OCI-LY7 (cell line): ENCODE measurements at regions not wholly inside any gene's neighbourhood (a gene's known extent, or its start where the extent isn't known, plus 50 kb on each side); places are given as distances from the start of the nearest gene placed in this dataset.
"Not testable (repeated sequence)": the region's sequence is repeated elsewhere in the genome, so short reads cannot be mapped to it uniquely, and the experiment has no call there.

Source experiments
- BruUV-seq: library from RNA; stranded (reverse); fragments of 400-500 nt; replicated peaks from 2 replicates; lab custom pipeline; 2021; lab: Mats Ljungman, UMichigan
- CTCF ChIA-PET: fragments of 300-600 bp; sonication (Branson Sonifier 250); formaldehyde crosslinking; loops from one replicate; lab custom pipeline; 2022; ENCODE audit warnings: antibody characterized with exemption; ENCODE audit not compliant: unreplicated experiment; lab: Charles Lee
- POLR2A ChIA-PET: fragments of 300-600 bp; sonication (Branson Sonifier 250); formaldehyde crosslinking; loops from one replicate; lab custom pipeline; 2022; ENCODE audit warnings: antibody characterized with exemption; lab: Charles Lee
- DNase-seq: peaks from one replicate; pipeline ENCODE4 v3.0.0-alpha.2; 2015; ENCODE audit warnings: low spot score
- H2AFZ ChIP-seq: fragments of 200-600 bp; sonication (generic), shearing (Covaris generic); 2 replicates; pipeline ENCODE4 v1.6.1; 2014; ENCODE audit warnings: mild to moderate bottlenecking, antibody characterized with exemption, low read length, moderate library complexity
- H3K27ac ChIP-seq: fragments of 200-600 bp; sonication (generic); 2 replicates; pipeline ENCODE4 v1.5.1; 2014; ENCODE audit warnings: mixed run types, low read depth, mild to moderate bottlenecking, moderate library complexity, low read length, inconsistent platforms; ENCODE audit not compliant: poor library complexity, severe bottlenecking
- H3K36me3 ChIP-seq: fragments of 200-600 bp; sonication (generic); 2 replicates; pipeline ENCODE4 v1.6.1; 2014; ENCODE audit warnings: mild to moderate bottlenecking, antibody characterized with exemption, low read length, moderate library complexity, mixed read lengths; ENCODE audit not compliant: insufficient read depth
- H3K4me1 ChIP-seq: fragments of 200-600 bp; sonication (generic); 2 replicates; pipeline ENCODE4 v1.5.1; 2014; ENCODE audit warnings: mild to moderate bottlenecking, low read length; ENCODE audit not compliant: insufficient read depth, poor library complexity, severe bottlenecking
- H3K4me2 ChIP-seq: fragments of 200-600 bp; sonication (generic); 2 replicates; pipeline ENCODE4 v1.6.1; 2014; ENCODE audit warnings: mild to moderate bottlenecking, low read length
- H3K4me3 ChIP-seq: fragments of 200-600 bp; sonication (generic); 2 replicates; pipeline ENCODE4 v1.5.1; 2014; ENCODE audit warnings: mild to moderate bottlenecking, low read depth, low read length; ENCODE audit not compliant: poor library complexity, severe bottlenecking
- H3K79me2 ChIP-seq: fragments of 200-600 bp; sonication (generic); 2 replicates; pipeline ENCODE4 v1.6.1; 2016; ENCODE audit warnings: low read depth, mild to moderate bottlenecking, low read length, moderate library complexity, mixed read lengths; ENCODE audit not compliant: insufficient read depth
- H3K9me2 ChIP-seq: fragments of 200-600 bp; sonication (generic); 2 replicates; pipeline ENCODE4 v1.6.1; 2016; ENCODE audit warnings: mild to moderate bottlenecking, low read length, mixed read lengths; ENCODE audit not compliant: insufficient read depth
- H3K9me3 ChIP-seq: fragments of 200-600 bp; sonication (generic); 2 replicates; pipeline ENCODE4 v1.6.1; 2014; ENCODE audit warnings: mild to moderate bottlenecking, mixed run types, low read length, mixed read lengths
- H4K20me1 ChIP-seq: fragments of 200-600 bp; sonication (generic); 2 replicates; pipeline ENCODE4 v1.6.1; 2014; ENCODE audit warnings: mild to moderate bottlenecking, antibody characterized with exemption, low read length, moderate library complexity, mixed read lengths; ENCODE audit not compliant: insufficient read depth
- EZH2phosphoT487 ChIP-seq: fragments of 200-600 bp; sonication (generic); IDR thresholded peaks from 2 replicates; pipeline ENCODE4 v1.6.1; 2018; ENCODE audit warnings: low read depth, borderline replicate concordance, mild to moderate bottlenecking, mixed run types, antibody characterized with exemption, low read length, moderate library complexity, mixed read lengths
- intact Hi-C: fragments of 100-400 bp; cut with micrococcal nuclease; formaldehyde crosslinking; loops from one replicate; pipeline ENCODE4 v1.10.0; 2022; ENCODE audit not compliant: unreplicated experiment
- TF ChIP-seq, protein P1 (sequence below): fragments of 200-600 bp; sonication (generic); conservative IDR thresholded peaks from 2 replicates; pipeline ENCODE4 v1.5.1; 2014; ENCODE audit warnings: mild to moderate bottlenecking, antibody characterized with exemption, low read length, moderate library complexity, mixed read lengths

DNA sequence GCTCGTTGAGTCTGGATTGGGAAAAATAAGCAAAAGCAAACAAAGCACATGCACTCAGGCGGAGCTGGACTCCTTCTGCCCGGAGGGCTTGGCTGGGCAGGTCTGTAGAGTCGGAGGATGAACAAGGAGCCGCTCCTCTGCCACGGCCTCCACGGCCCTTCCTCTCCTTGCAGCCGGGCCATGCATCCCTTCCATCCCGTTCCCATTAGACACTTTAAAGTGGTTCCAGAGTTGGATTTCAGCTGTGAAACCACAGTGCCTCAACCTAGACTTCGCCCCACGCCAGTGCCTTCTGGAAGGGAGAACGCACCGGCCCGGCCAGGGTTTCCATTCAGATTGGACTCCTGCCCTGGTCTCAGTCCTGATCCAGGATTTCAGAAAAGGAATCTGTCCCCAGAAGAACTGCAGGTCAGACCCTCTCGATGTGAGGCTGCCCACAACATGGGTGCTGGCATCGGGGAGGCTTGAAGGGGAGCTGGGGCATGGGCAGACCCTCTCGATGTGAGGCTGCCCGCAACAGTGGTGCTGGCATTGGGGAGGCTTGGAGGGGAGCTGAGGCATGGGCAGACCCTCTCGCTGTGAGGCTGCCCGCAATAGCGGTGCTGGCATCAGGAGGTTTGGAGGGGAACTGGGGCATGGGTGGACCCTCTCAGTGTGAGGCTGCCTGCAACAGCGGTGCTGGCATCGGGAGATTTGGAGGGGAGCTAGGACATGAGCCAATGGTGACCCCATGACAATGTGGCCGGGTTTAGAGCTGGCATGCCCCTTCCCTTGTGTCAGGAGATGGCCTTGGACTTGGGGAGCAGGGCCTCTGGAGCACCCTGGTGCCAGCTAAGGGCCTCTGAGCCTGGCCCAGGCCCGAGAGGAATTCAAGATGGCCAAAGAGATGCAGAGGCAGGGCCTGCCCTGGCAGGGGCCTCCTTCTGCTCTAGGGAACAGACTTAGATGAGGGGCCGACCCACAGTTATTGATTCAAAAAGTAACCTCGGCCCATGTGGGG lies 304.5 kb downstream of the NDUFA10 start:
- BruUV-seq, result no TSS peak
- ChIA-PET POLR2A (interaction anchor here (0.7 kb wide), 1 partner anchor 551 kb away, joined by 3 read pairs; no protein-coding TSS in a partner anchor), CTCF (no interaction called here)
- Histone ChIP-seq H3K4me3 (no peak overlapping the region), H3K4me1 (no peaks in the 10 kb centered on the region), H3K79me2 (no peaks in the 10 kb centered on the region), H2AFZ (no peak overlapping the region), H4K20me1 (no peaks in the 10 kb centered on the region), H3K9me2 (no peaks in the 10 kb centered on the region), H3K36me3 (no peaks in the 10 kb centered on the region), H3K4me2 (no peak overlapping the region), H3K9me3 (no peaks in the 10 kb centered on the region), H3K27ac (no peak overlapping the region)
- no peak for TF ChIP-seq EZH2phosphoT487
- TF ChIP-seq, protein P1, sequence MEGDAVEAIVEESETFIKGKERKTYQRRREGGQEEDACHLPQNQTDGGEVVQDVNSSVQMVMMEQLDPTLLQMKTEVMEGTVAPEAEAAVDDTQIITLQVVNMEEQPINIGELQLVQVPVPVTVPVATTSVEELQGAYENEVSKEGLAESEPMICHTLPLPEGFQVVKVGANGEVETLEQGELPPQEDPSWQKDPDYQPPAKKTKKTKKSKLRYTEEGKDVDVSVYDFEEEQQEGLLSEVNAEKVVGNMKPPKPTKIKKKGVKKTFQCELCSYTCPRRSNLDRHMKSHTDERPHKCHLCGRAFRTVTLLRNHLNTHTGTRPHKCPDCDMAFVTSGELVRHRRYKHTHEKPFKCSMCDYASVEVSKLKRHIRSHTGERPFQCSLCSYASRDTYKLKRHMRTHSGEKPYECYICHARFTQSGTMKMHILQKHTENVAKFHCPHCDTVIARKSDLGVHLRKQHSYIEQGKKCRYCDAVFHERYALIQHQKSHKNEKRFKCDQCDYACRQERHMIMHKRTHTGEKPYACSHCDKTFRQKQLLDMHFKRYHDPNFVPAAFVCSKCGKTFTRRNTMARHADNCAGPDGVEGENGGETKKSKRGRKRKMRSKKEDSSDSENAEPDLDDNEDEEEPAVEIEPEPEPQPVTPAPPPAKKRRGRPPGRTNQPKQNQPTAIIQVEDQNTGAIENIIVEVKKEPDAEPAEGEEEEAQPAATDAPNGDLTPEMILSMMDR, result no peak
- intact Hi-C loops, result no loop called here
- no peak for DNase-seq

GRCh38 chr2:239719791-239720360 lies 305.3 kb downstream of the NDUFA10 start:
- Histone ChIP-seq H2AFZ (no peak overlapping the region), H3K4me2 (no peak overlapping the region), H3K4me1 (no peaks in the 10 kb centered on the region), H3K4me3 (no peak overlapping the region), H4K20me1 (no peaks in the 10 kb centered on the region), H3K36me3 (no peaks in the 10 kb centered on the region), H3K9me2 (no peaks in the 10 kb centered on the region), H3K79me2 (no peaks in the 10 kb centered on the region), H3K9me3 (no peaks in the 10 kb centered on the region), H3K27ac (no peak overlapping the region)
- no peak for DNase-seq
- ChIA-PET POLR2A (interaction anchor here (0.9 kb wide), 1 partner anchor 1306 kb away, joined by 4 read pairs; no protein-coding TSS in a partner anchor), CTCF (no interaction called here)
- intact Hi-C loops, result no loop called here
- TF ChIP-seq, protein P1, result no peak
- no peak for TF ChIP-seq EZH2phosphoT487
- no TSS peak for BruUV-seq

DNA sequence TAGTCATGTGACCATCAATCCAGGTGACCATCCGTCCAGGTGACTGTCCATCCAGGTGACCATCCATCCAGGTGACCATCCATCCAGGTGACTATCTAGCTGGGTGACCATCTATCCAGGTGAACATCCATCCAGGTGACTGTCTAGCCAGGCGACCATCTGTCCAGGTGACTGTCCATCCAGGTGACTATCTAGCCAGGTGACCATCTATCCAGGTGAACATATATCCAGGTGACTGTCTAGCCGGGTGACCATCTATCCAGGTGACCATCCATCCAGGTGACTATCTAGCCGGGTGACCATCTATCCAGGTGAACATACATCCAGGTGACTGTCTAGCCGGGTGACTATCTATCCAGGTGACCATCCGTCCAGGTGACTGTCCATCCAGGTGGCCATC lies 306.2 kb downstream of the NDUFA10 start:
- H4K20me1 ChIP-seq, H3K4me1 ChIP-seq, H3K36me3 ChIP-seq, H2AFZ ChIP-seq, H3K27ac ChIP-seq, H3K4me2 ChIP-seq, H3K9me3 ChIP-seq, BruUV-seq, CTCF ChIA-PET, H3K79me2 ChIP-seq, H3K4me3 ChIP-seq, H3K9me2 ChIP-seq, intact Hi-C loops, DNase-seq: not testable (repeated sequence)
- POLR2A ChIA-PET, result interaction anchor here (0.9 kb wide), 1 partner anchor 1305 kb away, joined by 4 read pairs; no protein-coding TSS in a partner anchor
